ENCODE measurements at regions not wholly inside any gene's neighbourhood (a gene's known extent, or its start where the extent isn't known, plus 50 kb on each side); places are given as distances from the start of the nearest gene placed in this dataset.

- Histone ChIP-seq H3K27me3 (peaks cover 5% of the 10 kb centered on the region), H3K9me3 (no peaks in the 10 kb centered on the region), H3K4me3 (no peak overlapping the region), H3K4me1 (no peaks in the 10 kb centered on the region), H3K27ac (no peak overlapping the region), H3K36me3 (no peaks in the 10 kb centered on the region)
- no peak for ATAC-seq
- TF ChIP-seq POLR2A (IDR thresholded peaks at IDR 0.05) (no peak), EP300 (IDR thresholded peaks at IDR 0.05) (no peak), CTCF (IDR thresholded peaks at IDR 0.05) (no peak), POLR2AphosphoS5 (IDR thresholded peaks at IDR 0.05) (no peak)
- WGBS, 2 donors (ENCODE audit: low coverage in 1 of 2) = 79 to 90% methylated on average over 5 of the region's 5 CpGs
These were observed 120.2 kb upstream of the SNX19 start for GRCh38 chr11:131036514-131036913.

GRCh38 chr11:131037873-131038272, 121.6 kb upstream of the SNX19 start:
- 50 to 64% methylated on average over 1 to 6 of the region's 7 CpGs for WGBS, 2 donors (ENCODE audit: low coverage in 1 of 2)
- no peaks in the 10 kb centered on the region for H3K9me3 ChIP-seq
- TF ChIP-seq POLR2A (IDR thresholded peaks at IDR 0.05) (no peak), CTCF (IDR thresholded peaks at IDR 0.05) (no peak), POLR2AphosphoS5 (IDR thresholded peaks at IDR 0.05) (no peak), EP300 (IDR thresholded peaks at IDR 0.05) (no peak)
- H3K27ac ChIP-seq = no peak overlapping the region
- H3K36me3 ChIP-seq = no peaks in the 10 kb centered on the region
- peaks cover 5% of the 10 kb centered on the region for H3K27me3 ChIP-seq
- no peak for ATAC-seq
- no peaks in the 10 kb centered on the region for H3K4me1 ChIP-seq
- no peak overlapping the region for H3K4me3 ChIP-seq

DNA sequence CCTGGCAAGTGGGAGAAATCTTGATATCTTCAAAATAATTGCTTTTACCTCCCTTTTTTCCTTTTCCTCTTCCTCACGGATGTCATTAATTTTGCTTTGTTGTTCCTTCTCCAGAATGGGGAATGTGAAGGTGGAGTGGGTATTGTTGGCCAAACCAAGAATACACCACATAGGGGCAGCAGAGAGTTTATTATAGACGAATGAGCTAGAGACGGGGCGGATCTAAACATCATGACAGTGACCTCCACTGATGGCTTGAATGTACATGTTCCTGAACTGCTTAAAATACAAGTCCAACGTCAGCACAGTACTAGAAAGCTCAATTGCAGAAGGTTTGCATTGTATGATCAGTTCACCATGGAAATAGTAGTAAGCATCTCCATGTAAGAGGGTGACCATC, 122.3 kb upstream of the SNX19 start:
- 29 to 38% methylated on average over 3 to 5 of the region's 5 CpGs for WGBS, 2 donors (ENCODE audit: low coverage in 1 of 2)
- H3K4me1 ChIP-seq = no peaks in the 10 kb centered on the region
- H3K9me3 ChIP-seq = no peaks in the 10 kb centered on the region
- H3K27me3 ChIP-seq = peaks cover 5% of the 10 kb centered on the region
- no peak overlapping the region for H3K27ac ChIP-seq
- no peak for TF ChIP-seq EP300 (IDR thresholded peaks at IDR 0.05)
- TF ChIP-seq CTCF (IDR thresholded peaks at IDR 0.05) = no peak
- no peak for TF ChIP-seq POLR2A (IDR thresholded peaks at IDR 0.05)
- TF ChIP-seq POLR2AphosphoS5 (IDR thresholded peaks at IDR 0.05) = no peak
- no peak overlapping the region for H3K4me3 ChIP-seq
- H3K36me3 ChIP-seq = no peaks in the 10 kb centered on the region
- ATAC-seq = no peak

DNA sequence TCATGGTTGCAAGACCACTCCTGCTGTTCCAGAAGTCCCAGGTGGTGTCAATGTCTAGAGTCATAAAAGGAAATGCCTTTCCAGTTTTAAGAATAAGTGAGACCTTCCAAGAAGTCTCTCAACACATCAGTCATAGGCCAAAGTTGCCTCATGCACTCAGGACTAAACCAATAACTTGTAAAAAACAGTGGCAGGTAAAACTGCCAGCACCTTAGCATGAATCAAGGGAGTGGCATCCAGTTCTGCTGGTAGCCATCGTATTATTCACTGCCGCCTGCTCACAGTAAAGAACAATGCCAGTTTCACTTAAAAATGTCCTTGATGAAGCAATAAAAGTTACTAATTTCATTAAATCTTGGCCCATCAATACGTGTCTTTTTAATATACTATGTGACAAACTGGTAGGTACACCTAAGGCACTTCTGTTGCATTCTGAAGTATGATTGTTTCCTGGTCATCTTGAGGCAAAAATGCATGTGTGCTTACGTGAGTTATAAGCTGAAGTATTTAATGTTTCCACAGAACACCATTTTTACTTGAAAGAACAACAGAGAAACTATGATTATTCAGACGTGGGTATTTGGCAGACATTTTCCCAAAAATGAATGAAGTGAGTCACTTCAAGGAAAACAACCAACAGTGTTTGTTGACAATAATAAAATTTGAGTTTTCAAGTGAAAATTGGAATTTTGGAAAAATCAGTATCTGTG, 125.2 kb upstream of the SNX19 start:
- no peak overlapping the region for H3K4me3 ChIP-seq
- WGBS, 2 donors (ENCODE audit: low coverage in 1 of 2) = 59 to 70% methylated on average over 5 of the region's 5 CpGs
- H3K27ac ChIP-seq = no peak overlapping the region
- no peaks in the 10 kb centered on the region for H3K9me3 ChIP-seq
- no peak for TF ChIP-seq EP300 (IDR thresholded peaks at IDR 0.05)
- no peak for TF ChIP-seq POLR2A (IDR thresholded peaks at IDR 0.05)
- no peak for TF ChIP-seq POLR2AphosphoS5 (IDR thresholded peaks at IDR 0.05)
- TF ChIP-seq CTCF (IDR thresholded peaks at IDR 0.05) = no peak
- H3K27me3 ChIP-seq = peaks cover 26% of the 10 kb centered on the region
- no peaks in the 10 kb centered on the region for H3K4me1 ChIP-seq
- H3K36me3 ChIP-seq = no peaks in the 10 kb centered on the region
- ATAC-seq = no peak

DNA sequence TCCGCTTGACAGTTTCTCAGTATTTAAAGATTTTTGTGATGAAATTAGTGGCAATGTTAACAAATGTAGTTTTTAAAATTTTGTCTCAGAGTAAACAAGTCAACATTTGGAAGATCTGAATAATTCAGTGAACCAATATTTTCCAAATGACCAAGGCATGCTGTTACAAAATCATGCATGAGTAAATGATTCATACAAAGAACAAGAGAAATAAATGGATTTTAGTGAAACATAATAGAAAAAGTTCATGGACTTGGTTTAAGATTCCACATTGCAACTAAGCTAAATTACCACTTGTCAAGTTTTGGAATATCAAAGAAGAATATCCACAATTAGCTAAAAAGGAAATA, 125.7 kb upstream of the SNX19 start:
- Histone ChIP-seq H3K4me3 (no peak overlapping the region), H3K36me3 (no peaks in the 10 kb centered on the region), H3K9me3 (no peaks in the 10 kb centered on the region), H3K4me1 (no peaks in the 10 kb centered on the region), H3K27ac (no peak overlapping the region), H3K27me3 (peaks cover 32% of the 10 kb centered on the region)
- WGBS, 2 donors (ENCODE audit: low coverage in 1 of 2) = 27 to 89% methylated on average over 1 of the region's 1 CpG
- no peak for ATAC-seq
- TF ChIP-seq EP300 (IDR thresholded peaks at IDR 0.05) (no peak), POLR2A (IDR thresholded peaks at IDR 0.05) (no peak), POLR2AphosphoS5 (IDR thresholded peaks at IDR 0.05) (no peak), CTCF (IDR thresholded peaks at IDR 0.05) (no peak)
